ENCODE measurements at regions not wholly inside any gene's neighbourhood (a gene's known extent, or its start where the extent isn't known, plus 50 kb on each side); places are given as distances from the start of the nearest gene placed in this dataset.

- no peak for TF ChIP-seq POLR2A (IDR thresholded peaks at IDR 0.05)
- TF ChIP-seq CTCF (IDR thresholded peaks at IDR 0.05) = no peak
These were observed 1508.3 kb upstream of the TENM3 start for GRCh38 chr4:180734753-180735432.
